ENCODE measurements at regions not wholly inside any gene's neighbourhood (a gene's known extent, or its start where the extent isn't known, plus 50 kb on each side); places are given as distances from the start of the nearest gene placed in this dataset.

DNA sequence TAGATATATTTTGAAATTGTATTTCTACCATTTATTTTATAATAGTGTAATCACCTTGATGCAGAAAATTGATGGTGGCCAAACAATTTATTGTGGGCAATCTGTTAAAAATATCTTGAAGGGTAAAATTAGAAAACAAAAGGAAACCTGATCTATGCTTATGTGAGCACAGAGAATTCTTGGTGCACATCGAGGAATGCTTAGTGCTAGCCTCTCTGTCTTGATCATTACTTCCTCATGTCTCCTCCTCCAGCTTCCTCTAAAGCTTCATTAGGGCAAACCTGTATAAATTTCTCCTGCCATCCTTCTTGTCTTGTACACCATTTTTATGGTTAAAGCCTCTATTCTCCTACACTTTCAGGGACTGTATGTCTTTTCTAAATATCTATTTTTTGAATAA is 725.8 kb downstream of the RAPGEF2 start:
- TF ChIP-seq, protein P1, sequence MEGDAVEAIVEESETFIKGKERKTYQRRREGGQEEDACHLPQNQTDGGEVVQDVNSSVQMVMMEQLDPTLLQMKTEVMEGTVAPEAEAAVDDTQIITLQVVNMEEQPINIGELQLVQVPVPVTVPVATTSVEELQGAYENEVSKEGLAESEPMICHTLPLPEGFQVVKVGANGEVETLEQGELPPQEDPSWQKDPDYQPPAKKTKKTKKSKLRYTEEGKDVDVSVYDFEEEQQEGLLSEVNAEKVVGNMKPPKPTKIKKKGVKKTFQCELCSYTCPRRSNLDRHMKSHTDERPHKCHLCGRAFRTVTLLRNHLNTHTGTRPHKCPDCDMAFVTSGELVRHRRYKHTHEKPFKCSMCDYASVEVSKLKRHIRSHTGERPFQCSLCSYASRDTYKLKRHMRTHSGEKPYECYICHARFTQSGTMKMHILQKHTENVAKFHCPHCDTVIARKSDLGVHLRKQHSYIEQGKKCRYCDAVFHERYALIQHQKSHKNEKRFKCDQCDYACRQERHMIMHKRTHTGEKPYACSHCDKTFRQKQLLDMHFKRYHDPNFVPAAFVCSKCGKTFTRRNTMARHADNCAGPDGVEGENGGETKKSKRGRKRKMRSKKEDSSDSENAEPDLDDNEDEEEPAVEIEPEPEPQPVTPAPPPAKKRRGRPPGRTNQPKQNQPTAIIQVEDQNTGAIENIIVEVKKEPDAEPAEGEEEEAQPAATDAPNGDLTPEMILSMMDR (optimal IDR thresholded peaks at IDR 0.05 in 1 of 3, IDR thresholded peaks at IDR 0.05 in 1 of 3, conservative IDR thresholded peaks at IDR 0.05 in 1 of 3; ENCODE audit: extremely low read depth in 1 of 3, insufficient read depth in 2 of 3, low read length in 3 of 3) = no peak
- TF ChIP-seq EZH2 (IDR thresholded peaks at IDR 0.05; ENCODE audit: low read length) = no peak

Data from keratinocyte (primary cell).